ENCODE measurements at regions not wholly inside any gene's neighbourhood (a gene's known extent, or its start where the extent isn't known, plus 50 kb on each side); places are given as distances from the start of the nearest gene placed in this dataset.

DNA sequence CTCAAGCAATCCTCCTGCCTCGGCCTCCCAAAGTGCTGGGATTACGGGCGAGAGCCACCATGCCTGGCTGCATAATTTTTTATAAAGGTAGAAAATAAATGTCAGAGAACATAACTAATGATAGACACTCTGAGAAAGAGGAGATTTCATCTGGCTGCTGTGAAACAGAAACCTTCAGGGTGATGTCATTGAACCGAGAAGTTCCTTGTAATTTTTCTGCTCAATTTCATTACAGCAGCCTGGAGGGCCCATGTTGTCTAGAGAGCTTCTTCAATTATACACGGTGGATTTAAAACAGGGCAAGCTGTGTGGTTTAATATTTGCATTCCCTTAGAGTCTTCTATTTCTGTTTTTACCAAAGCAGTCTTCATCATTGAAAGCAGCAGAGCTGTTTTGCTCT is 64.3 kb upstream of the MORC3 start:
- POLR2A ChIA-PET = no interaction called here
- H2AFZ ChIP-seq (ENCODE audit: low read depth) = no peak overlapping the region
- no peak overlapping the region for H3K4me2 ChIP-seq
- H3F3A ChIP-seq (replicated peaks; ENCODE audit: insufficient read depth) = peaks cover under 1% of the 10 kb centered on the region
- H3K4me1 ChIP-seq (ENCODE audit: control insufficient read depth in 1 of 2, insufficient read depth in 2 of 2, low read depth in 1 of 2, low read length in 1 of 2) = no peaks in the 10 kb centered on the region; a peak in 1 of 4 replicates
- no peak overlapping the region for H3K4me3 ChIP-seq (ENCODE audit: low read depth in 2 of 2, low read length in 1 of 2)
- H3K36me3 ChIP-seq (replicated peaks in 1 of 2; ENCODE audit: control insufficient read depth in 1 of 2, insufficient read depth in 2 of 2, low read length in 1 of 2) = peaks cover 0 to 4% of the 10 kb centered on the region in 2 experiments
- H3K27me3 ChIP-seq (ENCODE audit: insufficient read depth) = no peaks in the 10 kb centered on the region
- H3K9ac ChIP-seq = no peak overlapping the region
- 92% methylated on average over 5 of the region's 5 CpGs for WGBS (ENCODE audit: low lambda C conversion rate)
- no peak for DNase-seq
- TF ChIP-seq EP300 (IDR thresholded peaks at IDR 0.05; ENCODE audit: borderline replicate concordance in 1 of 2, low read depth in 1 of 2, low read length in 1 of 2) = no peak
- TF ChIP-seq TEAD4 (IDR thresholded peaks at IDR 0.05; ENCODE audit: borderline replicate concordance, insufficient read depth) = no peak
- no peak for TF ChIP-seq CHD2 (IDR thresholded peaks at IDR 0.05; ENCODE audit: low read length, partially characterized antibody)
- TF ChIP-seq, protein P1, sequence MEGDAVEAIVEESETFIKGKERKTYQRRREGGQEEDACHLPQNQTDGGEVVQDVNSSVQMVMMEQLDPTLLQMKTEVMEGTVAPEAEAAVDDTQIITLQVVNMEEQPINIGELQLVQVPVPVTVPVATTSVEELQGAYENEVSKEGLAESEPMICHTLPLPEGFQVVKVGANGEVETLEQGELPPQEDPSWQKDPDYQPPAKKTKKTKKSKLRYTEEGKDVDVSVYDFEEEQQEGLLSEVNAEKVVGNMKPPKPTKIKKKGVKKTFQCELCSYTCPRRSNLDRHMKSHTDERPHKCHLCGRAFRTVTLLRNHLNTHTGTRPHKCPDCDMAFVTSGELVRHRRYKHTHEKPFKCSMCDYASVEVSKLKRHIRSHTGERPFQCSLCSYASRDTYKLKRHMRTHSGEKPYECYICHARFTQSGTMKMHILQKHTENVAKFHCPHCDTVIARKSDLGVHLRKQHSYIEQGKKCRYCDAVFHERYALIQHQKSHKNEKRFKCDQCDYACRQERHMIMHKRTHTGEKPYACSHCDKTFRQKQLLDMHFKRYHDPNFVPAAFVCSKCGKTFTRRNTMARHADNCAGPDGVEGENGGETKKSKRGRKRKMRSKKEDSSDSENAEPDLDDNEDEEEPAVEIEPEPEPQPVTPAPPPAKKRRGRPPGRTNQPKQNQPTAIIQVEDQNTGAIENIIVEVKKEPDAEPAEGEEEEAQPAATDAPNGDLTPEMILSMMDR (IDR thresholded peaks at IDR 0.05) = no peak
- CTCF ChIA-PET = interaction anchor here (1.1 to 1.2 kb wide), 2 partner anchors 9 to 19 kb away, joined by 3 to 4 read pairs; no protein-coding TSS in a partner anchor
- H4K20me1 ChIP-seq (ENCODE audit: insufficient read depth) = no peaks in the 10 kb centered on the region
- H3K27ac ChIP-seq (ENCODE audit: low read depth in 2 of 2, low read length in 1 of 2) = no peak overlapping the region
- H3K79me2 ChIP-seq (ENCODE audit: insufficient read depth) = no peaks in the 10 kb centered on the region
- H3K9me2 ChIP-seq = no peaks in the 10 kb centered on the region
- no peaks in the 10 kb centered on the region for H3K9me3 ChIP-seq

DNA sequence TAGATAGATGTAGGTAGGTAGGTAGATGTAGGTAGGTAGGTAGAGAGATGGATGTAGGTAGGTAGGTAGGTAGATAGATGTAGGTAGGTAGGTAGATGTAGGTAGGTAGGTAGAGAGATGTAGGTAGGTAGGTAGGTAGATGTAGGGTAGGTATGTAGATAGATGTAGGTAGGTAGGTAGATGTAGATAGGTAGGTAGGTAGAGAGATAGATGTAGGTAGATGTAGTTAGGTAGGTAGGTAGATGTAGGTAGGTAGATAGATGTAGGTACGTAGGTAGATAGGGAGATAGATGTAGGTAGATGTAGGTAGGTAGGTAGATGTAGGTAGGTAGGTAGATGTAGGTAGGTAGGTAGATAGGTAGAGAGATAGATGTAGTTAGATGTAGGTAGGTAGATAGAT is 62.3 kb upstream of the MORC3 start:
- H3K27ac ChIP-seq (ENCODE audit: low read depth in 2 of 2, low read length in 1 of 2) = no peak overlapping the region
- TF ChIP-seq GABPA (IDR thresholded peaks at IDR 0.05; ENCODE audit: low read depth) = no peak
- no peak overlapping the region for H3K4me3 ChIP-seq (ENCODE audit: low read depth in 2 of 2, low read length in 1 of 2)
- peaks cover 0 to 4% of the 10 kb centered on the region in 2 experiments for H3K36me3 ChIP-seq (replicated peaks in 1 of 2; ENCODE audit: control insufficient read depth in 1 of 2, insufficient read depth in 2 of 2, low read length in 1 of 2)
- POLR2A ChIA-PET = no interaction called here
- peaks cover 3% of the 10 kb centered on the region for H3F3A ChIP-seq (replicated peaks; ENCODE audit: insufficient read depth)
- H3K9ac ChIP-seq = no peak overlapping the region
- 42% methylated on average over 1 of the region's 1 CpG for WGBS (ENCODE audit: low lambda C conversion rate)
- no peaks in the 10 kb centered on the region for H3K79me2 ChIP-seq (ENCODE audit: insufficient read depth)
- H3K9me3 ChIP-seq = no peaks in the 10 kb centered on the region
- DNase-seq = no peak
- CTCF ChIA-PET = no interaction called here
- H3K4me2 ChIP-seq = no peak overlapping the region
- no peak overlapping the region for H2AFZ ChIP-seq (ENCODE audit: low read depth)
- no peaks in the 10 kb centered on the region for H3K9me2 ChIP-seq
- H4K20me1 ChIP-seq (ENCODE audit: insufficient read depth) = no peaks in the 10 kb centered on the region
- H3K27me3 ChIP-seq (ENCODE audit: insufficient read depth) = no peaks in the 10 kb centered on the region
- H3K4me1 ChIP-seq (ENCODE audit: control insufficient read depth in 1 of 2, insufficient read depth in 2 of 2, low read depth in 1 of 2, low read length in 1 of 2) = no peaks in the 10 kb centered on the region; a peak in 1 of 4 replicates

DNA sequence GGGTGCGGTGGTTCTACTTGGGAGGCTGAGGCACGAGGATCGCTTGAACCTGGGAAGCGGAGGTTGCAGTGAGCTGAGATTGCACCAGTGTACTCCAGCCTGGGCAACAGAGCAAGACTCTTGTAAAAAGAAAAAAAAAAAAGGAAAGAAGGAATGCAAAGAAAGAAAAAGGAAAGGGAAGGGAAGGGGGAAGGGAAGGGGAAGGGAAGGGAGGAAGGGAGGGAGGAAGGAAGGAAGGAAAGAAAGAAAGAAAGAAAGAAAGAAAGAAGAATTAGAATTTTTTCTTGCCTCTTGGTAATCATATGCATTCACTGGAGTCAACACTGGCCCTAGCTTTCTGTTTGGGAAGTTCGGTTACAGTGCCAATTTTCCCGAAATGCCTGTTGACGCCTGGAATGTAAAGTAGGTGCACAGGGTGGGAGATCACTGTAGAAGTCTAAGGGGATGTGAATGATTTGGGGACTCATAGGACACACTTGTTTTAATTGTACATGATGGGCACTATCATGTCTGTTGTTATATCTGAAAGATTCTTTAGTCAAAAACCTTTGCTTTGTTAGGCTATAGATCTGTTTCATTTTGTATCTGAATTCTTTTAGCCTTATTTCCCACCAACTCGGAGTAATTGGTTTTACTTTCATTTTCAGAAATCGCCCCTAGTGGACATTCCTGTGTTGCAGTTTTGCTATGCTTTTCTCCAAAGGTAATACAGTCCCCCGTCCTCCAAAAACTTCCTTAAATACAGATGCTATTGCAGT is 59.8 kb upstream of the MORC3 start:
- Histone ChIP-seq H2AFZ (ENCODE audit: low read depth) (peak overlapping the region; percentile 88), H4K20me1 (ENCODE audit: insufficient read depth) (no peaks in the 10 kb centered on the region), H3K27ac (ENCODE audit: low read depth in 2 of 2, low read length in 1 of 2) (peak overlapping the region; percentile 43 to 79), H3K36me3 (replicated peaks in 1 of 2; ENCODE audit: control insufficient read depth in 1 of 2, insufficient read depth in 2 of 2, low read length in 1 of 2) (peaks cover 0 to 7% of the 10 kb centered on the region in 2 experiments), H3K4me2 (peak overlapping the region; percentile 29), H3K79me2 (ENCODE audit: insufficient read depth) (no peaks in the 10 kb centered on the region), H3K9ac (peak overlapping the region; percentile 43; the same call in 1 of the 2 replicates), H3K9me3 (no peaks in the 10 kb centered on the region), H3K9me2 (no peaks in the 10 kb centered on the region), H3F3A (replicated peaks; ENCODE audit: insufficient read depth) (peaks cover 3% of the 10 kb centered on the region), H3K4me1 (ENCODE audit: control insufficient read depth in 1 of 2, insufficient read depth in 2 of 2, low read depth in 1 of 2, low read length in 1 of 2) (no peaks in the 10 kb centered on the region), H3K27me3 (ENCODE audit: insufficient read depth) (no peaks in the 10 kb centered on the region), H3K4me3 (ENCODE audit: low read depth in 2 of 2, low read length in 1 of 2) (peak overlapping the region; percentile 46 to 59)
- WGBS (ENCODE audit: low lambda C conversion rate) = 42% methylated on average over 10 of the region's 10 CpGs
- POLR2A ChIA-PET = interaction anchor here (0.7 kb wide), 1 partner anchor 105 kb away, joined by 5 read pairs; no protein-coding TSS in a partner anchor
- CTCF ChIA-PET = interaction anchor here (0.6 to 2.3 kb wide), 17 partner anchors 9 to 908 kb away, joined by 3 to 9 read pairs (median 3); partner anchors contain the start of gene MORC3
- peak; percentile 70 for DNase-seq
- TF ChIP-seq RAD21 (IDR thresholded peaks at IDR 0.05; ENCODE audit: low read length) (peak; percentile 30; the same call in 1 of the 2 replicates), NFIC (IDR thresholded peaks at IDR 0.05; ENCODE audit: borderline replicate concordance) (peak; percentile 15; the same call in 1 of the 2 replicates), RCOR1 (IDR thresholded peaks at IDR 0.05; ENCODE audit: low read length) (no peak)
- TF ChIP-seq, protein P2, sequence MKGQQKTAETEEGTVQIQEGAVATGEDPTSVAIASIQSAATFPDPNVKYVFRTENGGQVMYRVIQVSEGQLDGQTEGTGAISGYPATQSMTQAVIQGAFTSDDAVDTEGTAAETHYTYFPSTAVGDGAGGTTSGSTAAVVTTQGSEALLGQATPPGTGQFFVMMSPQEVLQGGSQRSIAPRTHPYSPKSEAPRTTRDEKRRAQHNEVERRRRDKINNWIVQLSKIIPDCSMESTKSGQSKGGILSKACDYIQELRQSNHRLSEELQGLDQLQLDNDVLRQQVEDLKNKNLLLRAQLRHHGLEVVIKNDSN (IDR thresholded peaks at IDR 0.05; ENCODE audit: borderline replicate concordance, low read depth) = no peak
- TF ChIP-seq, protein P1 (IDR thresholded peaks at IDR 0.05) = peak; percentile 86

Data from SK-N-SH (cell line).